ENCODE measurements at regions not wholly inside any gene's neighbourhood (a gene's known extent, or its start where the extent isn't known, plus 50 kb on each side); places are given as distances from the start of the nearest gene placed in this dataset.
"Not testable (repeated sequence)": the region's sequence is repeated elsewhere in the genome, so short reads cannot be mapped to it uniquely, and the experiment has no call there.

GRCh38 chr2:111287646-111288568, 167.2 kb downstream of the BCL2L11 start:
- DNase-seq, result peak; percentile 17 to 32

DNA sequence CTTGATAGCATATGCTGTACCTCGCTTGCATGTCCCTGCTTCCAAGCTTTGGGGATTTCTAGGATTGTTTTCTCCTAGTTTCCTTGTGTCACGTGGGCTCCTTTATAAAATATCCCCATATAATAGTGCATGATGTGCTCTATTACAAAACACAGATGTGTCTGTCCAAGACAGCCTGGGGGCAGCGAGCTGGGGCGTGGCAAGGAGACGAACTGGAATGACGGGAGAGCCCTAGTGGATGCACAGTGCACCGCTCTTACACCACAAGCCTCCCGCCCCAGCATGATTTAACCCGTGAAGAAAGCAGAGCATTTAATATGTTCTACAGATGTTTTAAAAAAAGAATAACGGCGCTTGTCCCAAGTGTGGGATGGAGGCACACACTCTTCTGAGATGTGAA, 169.7 kb downstream of the BCL2L11 start:
- not testable (repeated sequence) for DNase-seq

DNA sequence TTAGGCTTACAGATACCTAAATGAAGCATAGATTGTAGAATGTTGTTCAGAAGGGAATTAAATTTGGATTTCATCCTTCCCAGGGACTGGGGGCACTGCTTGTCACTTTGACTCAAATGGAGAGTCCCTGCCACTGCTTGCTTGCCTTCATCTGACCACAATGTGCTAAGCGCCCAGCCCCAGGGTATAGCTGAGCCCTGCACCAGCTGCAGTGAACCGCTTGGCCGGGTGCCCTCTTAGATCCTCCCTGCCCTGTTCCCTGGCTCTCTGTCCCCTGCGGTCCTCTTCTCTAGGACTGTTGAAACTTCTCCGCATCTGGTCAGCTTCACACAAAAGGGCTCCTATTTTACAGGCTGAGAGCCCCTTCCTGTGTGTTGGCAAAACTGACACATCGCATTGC, 170.9 kb downstream of the BCL2L11 start:
- DNase-seq, result not testable (repeated sequence)

GRCh38 chr2:111292232-111292968, 171.7 kb downstream of the BCL2L11 start:
- DNase-seq, result not testable (repeated sequence)

GRCh38 chr2:111294699-111295098, 174.0 kb downstream of the BCL2L11 start:
- DNase-seq, result not testable (repeated sequence)

GRCh38 chr2:111296122-111296804, 175.5 kb downstream of the BCL2L11 start:
- not testable (repeated sequence) for DNase-seq

- not testable (repeated sequence) for DNase-seq
Observed at GRCh38 chr2:111297128-111297527, 176.4 kb downstream of the BCL2L11 start.

- DNase-seq, result not testable (repeated sequence)
Observed at GRCh38 chr2:111298927-111299326, 178.2 kb downstream of the BCL2L11 start.

- DNase-seq, result not testable (repeated sequence)
Observed at GRCh38 chr2:111299635-111300034, 178.9 kb downstream of the BCL2L11 start.

GRCh38 chr2:111301677-111302076, 181.0 kb downstream of the BCL2L11 start:
- not testable (repeated sequence) for DNase-seq

GRCh38 chr2:111302397-111303218, 181.9 kb downstream of the BCL2L11 start:
- not testable (repeated sequence) for DNase-seq

- not testable (repeated sequence) for DNase-seq
Observed at GRCh38 chr2:111307302-111307701, 186.6 kb downstream of the BCL2L11 start.

DNA sequence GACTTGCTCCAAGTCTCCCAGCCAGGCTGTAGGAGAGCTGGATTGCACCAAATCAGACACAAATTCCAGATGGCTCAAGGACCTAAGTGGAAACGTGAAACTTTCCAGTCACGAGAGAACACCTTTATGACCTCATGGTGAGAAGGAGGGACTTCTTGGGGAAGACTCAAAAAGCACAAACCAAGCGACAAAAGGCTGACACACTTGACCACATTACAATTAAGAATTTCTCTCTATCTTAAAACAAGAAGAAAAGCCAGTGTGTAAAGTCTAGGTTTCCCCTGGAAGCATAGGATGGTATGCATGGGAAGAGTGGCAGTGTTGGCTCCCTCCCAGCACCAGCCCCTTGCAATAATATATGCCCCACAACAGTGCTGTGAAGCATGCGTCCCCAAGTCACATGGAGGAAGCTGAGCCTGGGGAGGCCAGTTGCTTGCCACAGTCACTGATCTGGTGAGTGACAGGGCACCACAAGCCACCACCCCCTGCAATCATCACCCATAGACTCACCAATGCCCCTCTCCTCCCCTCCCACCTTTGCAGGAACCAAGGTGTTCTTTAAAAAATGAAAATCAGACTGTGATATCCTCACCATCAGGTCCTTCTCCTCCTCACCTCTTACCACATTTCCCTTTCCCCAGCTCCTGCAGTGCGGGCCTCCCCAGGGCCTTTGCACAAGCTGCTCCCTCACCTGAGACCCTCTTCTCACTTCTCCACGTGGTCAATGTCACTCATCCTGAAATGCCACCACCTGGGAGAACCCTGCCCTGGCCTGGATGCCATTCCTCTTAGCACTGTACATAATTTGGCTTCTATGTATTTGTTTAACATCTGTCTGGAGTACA, 188.7 kb downstream of the BCL2L11 start:
- DNase-seq, result not testable (repeated sequence)

DNA sequence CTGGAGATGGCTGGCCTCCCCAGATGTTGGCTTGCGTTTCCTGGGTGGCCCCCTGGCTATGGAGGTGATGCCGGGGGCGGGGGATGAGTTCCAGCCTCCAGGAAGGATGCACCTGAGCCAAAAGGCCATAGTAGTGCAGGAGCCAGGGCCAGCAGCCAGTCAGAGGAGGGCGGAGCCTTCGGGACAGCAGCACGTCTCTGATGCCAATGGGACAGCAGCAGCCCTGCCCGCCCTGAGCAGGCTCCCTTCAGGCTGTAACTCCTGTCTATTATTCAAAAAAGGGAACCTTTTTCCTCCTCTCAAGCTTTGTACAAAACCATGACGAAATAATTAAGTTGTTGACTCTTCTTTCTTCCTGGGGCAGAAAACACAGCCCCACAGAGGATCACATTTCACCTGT, 189.7 kb downstream of the BCL2L11 start:
- not testable (repeated sequence) for DNase-seq

DNA sequence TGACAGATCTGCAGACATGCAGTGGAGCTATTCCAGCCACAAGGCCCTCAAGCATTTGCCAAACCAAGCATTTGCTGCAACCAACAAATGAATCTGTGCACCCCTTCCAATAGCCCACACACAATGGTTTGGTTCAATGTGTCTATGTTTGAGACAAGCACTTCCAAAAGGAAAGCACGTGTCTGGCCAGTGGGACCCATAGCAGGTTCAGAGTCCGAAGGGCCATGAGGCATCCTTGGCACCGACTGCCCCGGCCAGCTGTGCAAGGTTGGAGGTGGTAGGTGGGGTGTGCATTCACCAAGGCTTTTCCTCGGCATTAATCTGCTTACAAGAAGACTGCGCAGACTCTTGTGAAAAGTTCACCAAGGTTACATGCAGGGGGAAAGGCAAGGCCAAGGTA, 190.9 kb downstream of the BCL2L11 start:
- not testable (repeated sequence) for DNase-seq

GRCh38 chr2:111312897-111313607, 192.3 kb downstream of the BCL2L11 start:
- DNase-seq, result peak; percentile 32 to 44

GRCh38 chr2:111313711-111314110, 193.0 kb downstream of the BCL2L11 start:
- not testable (repeated sequence) for DNase-seq

DNA sequence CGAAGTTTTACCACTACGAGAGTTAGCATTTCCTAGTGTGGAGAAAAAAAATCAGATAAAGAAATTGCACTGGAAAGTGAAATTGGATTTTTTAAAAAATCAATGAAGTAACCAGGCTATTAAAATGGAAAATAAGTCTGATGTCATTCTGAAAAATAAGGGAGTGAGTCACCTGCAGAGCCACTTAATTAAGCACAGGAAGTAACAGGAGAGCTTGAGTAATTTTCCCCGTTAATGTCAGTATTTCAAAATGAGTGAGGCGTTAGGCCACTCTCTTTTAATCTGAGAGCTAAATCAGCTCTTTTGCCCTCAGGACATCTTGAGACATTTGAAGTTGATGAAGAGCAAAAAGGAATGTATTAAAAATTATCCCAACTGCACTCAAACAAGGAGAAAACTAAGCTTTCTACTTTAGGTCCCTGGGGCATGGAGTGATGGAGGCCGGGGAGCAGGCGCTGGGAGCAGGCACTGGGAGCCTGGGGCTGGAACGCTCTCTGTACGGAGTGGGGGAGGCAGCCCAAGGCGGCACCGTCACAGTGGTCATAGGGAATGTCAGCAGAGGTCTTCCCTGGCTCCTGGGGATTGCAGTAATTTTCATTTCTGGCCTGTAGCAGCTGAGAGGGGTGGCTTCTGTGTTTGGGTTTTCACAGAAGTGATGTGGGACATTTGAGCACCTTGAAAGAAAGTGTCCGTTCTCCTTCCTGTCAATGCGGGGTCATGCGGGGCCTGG, 194.6 kb downstream of the BCL2L11 start:
- DNase-seq, result not testable (repeated sequence)
